GM18502 (cell line): ENCODE measurements at regions not wholly inside any gene's neighbourhood (a gene's known extent, or its start where the extent isn't known, plus 50 kb on each side); places are given as distances from the start of the nearest gene placed in this dataset.
"Not testable (repeated sequence)": the region's sequence is repeated elsewhere in the genome, so short reads cannot be mapped to it uniquely, and the experiment has no call there.

ENCODE experiments used
- ATAC-seq: cut with Tn5 transposase; IDR thresholded peaks from one replicate; pipeline ENCODE4 v1.9.1; 2021; ENCODE audit warnings: mild to moderate bottlenecking; ENCODE audit not compliant: unreplicated experiment, poor library complexity

- no peak for ATAC-seq
These were observed 175.2 kb upstream of the ATP2B1 start for GRCh38 chr12:89883630-89884389.

GRCh38 chr12:89882792-89883191 is 174.2 kb upstream of the ATP2B1 start:
- ATAC-seq, result no peak

- ATAC-seq, result peak; percentile 50
These were observed 173.4 kb upstream of the ATP2B1 start for GRCh38 chr12:89882050-89882449.

- ATAC-seq, result peak; percentile 92
These were observed 172.2 kb upstream of the ATP2B1 start for GRCh38 chr12:89880690-89881350.

GRCh38 chr12:89879766-89880165 is 171.1 kb upstream of the ATP2B1 start:
- no peak for ATAC-seq

- peak; percentile 23 for ATAC-seq
These were observed 170.3 kb upstream of the ATP2B1 start for GRCh38 chr12:89878950-89879349.

GRCh38 chr12:89878327-89878726 is 169.7 kb upstream of the ATP2B1 start:
- ATAC-seq, result no peak

- no peak for ATAC-seq
These were observed 169.0 kb upstream of the ATP2B1 start for GRCh38 chr12:89877671-89878070.

- no peak for ATAC-seq
These were observed 168.5 kb upstream of the ATP2B1 start for GRCh38 chr12:89877136-89877535.

- ATAC-seq, result no peak
These were observed 167.2 kb upstream of the ATP2B1 start for GRCh38 chr12:89875809-89876208.

GRCh38 chr12:89875225-89875624 is 166.6 kb upstream of the ATP2B1 start:
- ATAC-seq, result no peak

GRCh38 chr12:89874146-89874545 is 165.5 kb upstream of the ATP2B1 start:
- no peak for ATAC-seq

- ATAC-seq, result peak; percentile 73
These were observed 165.1 kb upstream of the ATP2B1 start for GRCh38 chr12:89873745-89874144.

- no peak for ATAC-seq
These were observed 164.4 kb upstream of the ATP2B1 start for GRCh38 chr12:89872922-89873630.

- ATAC-seq, result no peak
These were observed 162.0 kb upstream of the ATP2B1 start for GRCh38 chr12:89870413-89871184.

GRCh38 chr12:89867611-89868010 is 159.0 kb upstream of the ATP2B1 start:
- not testable (repeated sequence) for ATAC-seq

GRCh38 chr12:89864411-89864810 is 155.8 kb upstream of the ATP2B1 start:
- no peak for ATAC-seq

GRCh38 chr12:89863968-89864367 is 155.3 kb upstream of the ATP2B1 start:
- ATAC-seq, result peak; percentile 33

- ATAC-seq, result peak; percentile 78
These were observed 154.9 kb upstream of the ATP2B1 start for GRCh38 chr12:89863493-89863938.
